ENCODE measurements at regions not wholly inside any gene's neighbourhood (a gene's known extent, or its start where the extent isn't known, plus 50 kb on each side); places are given as distances from the start of the nearest gene placed in this dataset.
"Not testable (repeated sequence)": the region's sequence is repeated elsewhere in the genome, so short reads cannot be mapped to it uniquely, and the experiment has no call there.

- no peak for DNase-seq
- CTCF ChIA-PET = no interaction called here
- no peaks in the 10 kb centered on the region for H3K4me1 ChIP-seq (ENCODE audit: insufficient read depth, low read length)
- no peaks in the 10 kb centered on the region for H3K27me3 ChIP-seq (ENCODE audit: insufficient read depth, low read length, poor library complexity, severe bottlenecking)
- POLR2A ChIA-PET = no interaction called here
- Mint-ChIP-seq H3K36me3 (peaks cover 0 to 1% (median 0%) of the 10 kb centered on the region in 3 donors), H3K27me3 (no peaks in the 10 kb centered on the region), H3K4me3 (no peak overlapping the region), H3K9me3 (peaks cover 0 to 19% (median 4%) of the 10 kb centered on the region in 5 donors), H3K4me1 (no peaks in the 10 kb centered on the region), H3K27ac (no peak overlapping the region)
- H3K27ac ChIP-seq (ENCODE audit: low read depth, low read length) = no peak overlapping the region
- H3K36me3 ChIP-seq (ENCODE audit: insufficient read depth, low read length) = no peaks in the 10 kb centered on the region
- H3K9me3 ChIP-seq (ENCODE audit: low read length) = no peaks in the 10 kb centered on the region
- no peak overlapping the region for H3K4me3 ChIP-seq (ENCODE audit: low read length)
Measured at GRCh38 chr4:97404876-97405523, 738.3 kb downstream of the STPG2 start.

GRCh38 chr4:97411356-97411755 lies 731.9 kb downstream of the STPG2 start:
- Histone ChIP-seq H3K4me3 (ENCODE audit: low read length) (no peak overlapping the region), H3K9me3 (ENCODE audit: low read length) (no peaks in the 10 kb centered on the region), H3K36me3 (ENCODE audit: insufficient read depth, low read length) (no peaks in the 10 kb centered on the region), H3K4me1 (ENCODE audit: insufficient read depth, low read length) (no peaks in the 10 kb centered on the region), H3K27ac (ENCODE audit: low read depth, low read length) (no peak overlapping the region), H3K27me3 (ENCODE audit: insufficient read depth, low read length, poor library complexity, severe bottlenecking) (no peaks in the 10 kb centered on the region)
- no peak overlapping the region for H3K4me3 Mint-ChIP-seq
- POLR2A ChIA-PET = no interaction called here
- CTCF ChIA-PET = no interaction called here
- H3K4me1 Mint-ChIP-seq = no peaks in the 10 kb centered on the region
- no peaks in the 10 kb centered on the region for H3K27me3 Mint-ChIP-seq
- H3K9me3 Mint-ChIP-seq = peaks cover 0 to 18% (median 10%) of the 10 kb centered on the region in 5 donors
- no peak for DNase-seq
- H3K36me3 Mint-ChIP-seq = peaks cover 0 to 1% (median 0%) of the 10 kb centered on the region in 3 donors
- H3K27ac Mint-ChIP-seq = no peak overlapping the region

DNA sequence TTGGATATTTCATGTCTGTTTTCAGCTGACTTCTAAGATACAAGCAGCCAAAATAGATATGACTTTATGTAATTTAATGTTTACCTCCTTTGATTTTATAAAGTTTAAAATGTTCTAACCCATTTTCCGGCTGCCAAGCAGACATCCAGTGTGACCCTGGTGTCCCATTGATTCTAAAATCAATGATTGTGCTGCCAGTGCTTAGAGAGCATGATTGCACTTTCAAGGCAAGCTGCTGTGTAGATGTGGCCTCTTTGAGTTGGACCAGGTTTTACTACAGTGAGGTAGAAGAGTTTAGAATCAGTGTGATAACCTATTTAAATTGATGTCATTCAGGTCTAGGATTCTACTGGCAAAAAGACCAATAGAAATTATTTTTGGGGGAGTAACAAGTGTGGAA lies 730.9 kb downstream of the STPG2 start:
- Mint-ChIP-seq H3K36me3 (peaks cover 0 to under 1% (median 0%) of the 10 kb centered on the region in 3 donors), H3K4me3 (no peak overlapping the region), H3K27me3 (no peaks in the 10 kb centered on the region), H3K9me3 (peaks cover 0 to 23% (median 10%) of the 10 kb centered on the region in 5 donors), H3K27ac (no peak overlapping the region), H3K4me1 (no peaks in the 10 kb centered on the region)
- H3K9me3 ChIP-seq (ENCODE audit: low read length) = no peaks in the 10 kb centered on the region
- DNase-seq = no peak
- POLR2A ChIA-PET = no interaction called here
- H3K27me3 ChIP-seq (ENCODE audit: insufficient read depth, low read length, poor library complexity, severe bottlenecking) = no peaks in the 10 kb centered on the region
- no peak overlapping the region for H3K27ac ChIP-seq (ENCODE audit: low read depth, low read length)
- CTCF ChIA-PET = no interaction called here
- H3K4me1 ChIP-seq (ENCODE audit: insufficient read depth, low read length) = no peaks in the 10 kb centered on the region
- no peak overlapping the region for H3K4me3 ChIP-seq (ENCODE audit: low read length)
- H3K36me3 ChIP-seq (ENCODE audit: insufficient read depth, low read length) = no peaks in the 10 kb centered on the region

DNA sequence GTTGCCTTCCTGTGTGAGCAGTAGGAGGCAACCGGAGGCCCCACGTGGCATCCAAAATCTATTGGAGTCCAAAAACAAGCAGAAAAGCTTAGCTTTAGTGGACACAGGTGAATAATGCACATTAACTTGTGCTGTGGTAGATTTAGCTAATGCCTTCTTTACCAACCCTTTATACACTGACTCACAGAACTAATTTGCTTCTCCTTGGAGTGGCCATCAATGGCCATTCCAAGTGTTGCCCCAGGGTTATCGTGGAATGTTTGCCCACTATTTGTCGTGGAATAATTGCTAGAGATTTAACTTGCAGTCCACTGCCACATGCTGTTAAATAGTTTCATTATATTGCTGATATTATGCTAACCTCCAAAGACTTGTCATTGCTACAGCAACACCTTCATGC lies 729.1 kb downstream of the STPG2 start:
- Mint-ChIP-seq H3K27me3 (no peaks in the 10 kb centered on the region), H3K36me3 (no peaks in the 10 kb centered on the region), H3K4me1 (no peaks in the 10 kb centered on the region), H3K4me3 (no peak overlapping the region), H3K27ac (no peak overlapping the region), H3K9me3 (peaks cover 9 to 30% (median 13%) of the 10 kb centered on the region in 5 donors)
- no peak overlapping the region for H3K27ac ChIP-seq (ENCODE audit: low read depth, low read length)
- no peaks in the 10 kb centered on the region for H3K9me3 ChIP-seq (ENCODE audit: low read length)
- no peaks in the 10 kb centered on the region for H3K36me3 ChIP-seq (ENCODE audit: insufficient read depth, low read length)
- ChIA-PET CTCF (no interaction called here), POLR2A (no interaction called here)
- no peaks in the 10 kb centered on the region for H3K4me1 ChIP-seq (ENCODE audit: insufficient read depth, low read length)
- H3K4me3 ChIP-seq (ENCODE audit: low read length) = no peak overlapping the region
- H3K27me3 ChIP-seq (ENCODE audit: insufficient read depth, low read length, poor library complexity, severe bottlenecking) = no peaks in the 10 kb centered on the region
- DNase-seq = no peak

DNA sequence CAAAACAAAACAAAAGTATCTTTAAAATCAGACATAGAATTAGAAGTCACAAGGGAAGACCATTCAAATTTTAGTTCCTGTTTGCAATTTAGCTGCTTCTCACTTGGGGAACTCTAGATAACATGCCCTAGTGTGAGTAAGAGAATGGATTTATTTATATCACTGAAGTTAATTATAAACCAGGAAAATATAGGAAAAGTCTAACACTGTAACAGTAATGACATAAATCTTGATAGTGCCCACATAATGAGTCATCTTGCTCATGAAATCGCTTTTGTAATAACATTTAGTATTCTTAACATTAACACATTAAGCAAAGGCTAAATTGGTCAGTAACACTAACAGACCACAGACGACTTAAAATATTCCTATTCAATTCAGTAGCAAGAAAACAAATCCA lies 710.7 kb downstream of the STPG2 start:
- ChIA-PET POLR2A (no interaction called here), CTCF (no interaction called here)
- H3K36me3 Mint-ChIP-seq = no peaks in the 10 kb centered on the region
- Histone ChIP-seq H3K27ac (ENCODE audit: low read depth, low read length) (no peak overlapping the region), H3K36me3 (ENCODE audit: insufficient read depth, low read length) (no peaks in the 10 kb centered on the region), H3K27me3 (ENCODE audit: insufficient read depth, low read length, poor library complexity, severe bottlenecking) (no peaks in the 10 kb centered on the region), H3K4me1 (ENCODE audit: insufficient read depth, low read length) (no peaks in the 10 kb centered on the region), H3K9me3 (ENCODE audit: low read length) (no peaks in the 10 kb centered on the region), H3K4me3 (ENCODE audit: low read length) (no peak overlapping the region)
- H3K4me3 Mint-ChIP-seq = no peak overlapping the region
- no peak overlapping the region for H3K27ac Mint-ChIP-seq
- no peaks in the 10 kb centered on the region for H3K27me3 Mint-ChIP-seq
- H3K9me3 Mint-ChIP-seq = peaks cover 5 to 17% (median 11%) of the 10 kb centered on the region in 5 donors
- DNase-seq = no peak
- H3K4me1 Mint-ChIP-seq = no peaks in the 10 kb centered on the region

GRCh38 chr4:97437998-97438705 lies 705.1 kb downstream of the STPG2 start:
- H3K4me1 Mint-ChIP-seq; H3K27me3 Mint-ChIP-seq; H3K4me1 ChIP-seq (ENCODE audit: insufficient read depth, low read length); POLR2A ChIA-PET; H3K27ac Mint-ChIP-seq; CTCF ChIA-PET; H3K9me3 Mint-ChIP-seq; H3K4me3 Mint-ChIP-seq; H3K9me3 ChIP-seq (ENCODE audit: low read length); H3K27me3 ChIP-seq (ENCODE audit: insufficient read depth, low read length, poor library complexity, severe bottlenecking); H3K36me3 ChIP-seq (ENCODE audit: insufficient read depth, low read length); H3K27ac ChIP-seq (ENCODE audit: low read depth, low read length); H3K4me3 ChIP-seq (ENCODE audit: low read length); H3K36me3 Mint-ChIP-seq; DNase-seq: not testable (repeated sequence)

- DNase-seq = no peak
- CTCF ChIA-PET = no interaction called here
- Mint-ChIP-seq H3K36me3 (no peaks in the 10 kb centered on the region), H3K4me1 (no peaks in the 10 kb centered on the region), H3K9me3 (peaks cover 0 to 15% (median 4%) of the 10 kb centered on the region in 5 donors), H3K4me3 (no peak overlapping the region), H3K27me3 (no peaks in the 10 kb centered on the region), H3K27ac (no peak overlapping the region)
- POLR2A ChIA-PET = no interaction called here
- Histone ChIP-seq H3K27me3 (ENCODE audit: insufficient read depth, low read length, poor library complexity, severe bottlenecking) (no peaks in the 10 kb centered on the region), H3K9me3 (ENCODE audit: low read length) (no peaks in the 10 kb centered on the region), H3K4me1 (ENCODE audit: insufficient read depth, low read length) (no peaks in the 10 kb centered on the region), H3K4me3 (ENCODE audit: low read length) (no peak overlapping the region), H3K27ac (ENCODE audit: low read depth, low read length) (no peak overlapping the region), H3K36me3 (ENCODE audit: insufficient read depth, low read length) (no peaks in the 10 kb centered on the region)
Measured at GRCh38 chr4:97453186-97453585, 690.1 kb downstream of the STPG2 start.

- no peaks in the 10 kb centered on the region for H3K4me1 ChIP-seq (ENCODE audit: insufficient read depth, low read length)
- H3K9me3 ChIP-seq (ENCODE audit: low read length) = no peaks in the 10 kb centered on the region
- Mint-ChIP-seq H3K27ac (no peak overlapping the region), H3K36me3 (no peaks in the 10 kb centered on the region), H3K27me3 (no peaks in the 10 kb centered on the region), H3K4me1 (no peaks in the 10 kb centered on the region), H3K9me3 (peaks cover 0 to 20% (median 4%) of the 10 kb centered on the region in 5 donors), H3K4me3 (no peak overlapping the region)
- no peaks in the 10 kb centered on the region for H3K36me3 ChIP-seq (ENCODE audit: insufficient read depth, low read length)
- ChIA-PET CTCF (no interaction called here), POLR2A (no interaction called here)
- no peak overlapping the region for H3K4me3 ChIP-seq (ENCODE audit: low read length)
- no peak overlapping the region for H3K27ac ChIP-seq (ENCODE audit: low read depth, low read length)
- H3K27me3 ChIP-seq (ENCODE audit: insufficient read depth, low read length, poor library complexity, severe bottlenecking) = no peaks in the 10 kb centered on the region
- no peak for DNase-seq
Measured at GRCh38 chr4:97457253-97457652, 686.0 kb downstream of the STPG2 start.

All from CD8-positive, alpha-beta memory T cell (primary cell).